ENCODE measurements at regions not wholly inside any gene's neighbourhood (a gene's known extent, or its start where the extent isn't known, plus 50 kb on each side); places are given as distances from the start of the nearest gene placed in this dataset.

GRCh38 chr1:115412286-115412685 is 74.2 kb upstream of the NGF start:
- DNase-seq: no peak

DNA sequence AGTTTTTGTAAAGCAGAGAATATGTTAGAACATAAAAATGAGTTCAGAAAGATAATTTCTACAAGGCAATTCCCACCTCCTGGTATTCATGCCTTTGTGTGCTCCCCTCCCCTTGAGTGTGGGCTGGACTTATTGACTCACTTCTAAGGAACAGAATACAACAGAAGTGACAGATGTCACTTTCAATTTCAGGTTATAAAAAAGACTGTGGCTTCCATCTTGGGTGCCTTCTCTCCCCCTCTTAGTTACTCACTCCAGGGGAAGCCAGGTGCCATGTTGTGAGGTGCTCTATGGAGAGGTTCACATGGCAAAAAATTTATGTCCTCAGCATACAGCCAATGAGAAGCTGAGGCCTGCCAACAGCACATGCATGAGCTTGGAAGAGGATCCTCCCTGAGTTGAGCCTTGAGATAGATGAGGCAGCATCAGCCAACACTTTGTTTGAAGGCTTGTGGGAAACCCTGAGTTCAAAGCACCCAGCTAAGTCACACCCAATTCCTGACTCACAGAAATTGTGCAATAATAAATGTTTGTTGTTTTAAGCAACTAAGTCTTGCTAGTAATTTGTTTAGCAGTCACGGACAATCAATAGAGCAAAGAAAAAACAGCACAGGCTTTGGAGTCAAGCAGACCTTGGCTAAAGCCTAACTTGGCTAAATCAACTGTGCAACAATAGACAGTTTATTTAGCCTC is 73.5 kb upstream of the NGF start:
- no peak for DNase-seq

DNA sequence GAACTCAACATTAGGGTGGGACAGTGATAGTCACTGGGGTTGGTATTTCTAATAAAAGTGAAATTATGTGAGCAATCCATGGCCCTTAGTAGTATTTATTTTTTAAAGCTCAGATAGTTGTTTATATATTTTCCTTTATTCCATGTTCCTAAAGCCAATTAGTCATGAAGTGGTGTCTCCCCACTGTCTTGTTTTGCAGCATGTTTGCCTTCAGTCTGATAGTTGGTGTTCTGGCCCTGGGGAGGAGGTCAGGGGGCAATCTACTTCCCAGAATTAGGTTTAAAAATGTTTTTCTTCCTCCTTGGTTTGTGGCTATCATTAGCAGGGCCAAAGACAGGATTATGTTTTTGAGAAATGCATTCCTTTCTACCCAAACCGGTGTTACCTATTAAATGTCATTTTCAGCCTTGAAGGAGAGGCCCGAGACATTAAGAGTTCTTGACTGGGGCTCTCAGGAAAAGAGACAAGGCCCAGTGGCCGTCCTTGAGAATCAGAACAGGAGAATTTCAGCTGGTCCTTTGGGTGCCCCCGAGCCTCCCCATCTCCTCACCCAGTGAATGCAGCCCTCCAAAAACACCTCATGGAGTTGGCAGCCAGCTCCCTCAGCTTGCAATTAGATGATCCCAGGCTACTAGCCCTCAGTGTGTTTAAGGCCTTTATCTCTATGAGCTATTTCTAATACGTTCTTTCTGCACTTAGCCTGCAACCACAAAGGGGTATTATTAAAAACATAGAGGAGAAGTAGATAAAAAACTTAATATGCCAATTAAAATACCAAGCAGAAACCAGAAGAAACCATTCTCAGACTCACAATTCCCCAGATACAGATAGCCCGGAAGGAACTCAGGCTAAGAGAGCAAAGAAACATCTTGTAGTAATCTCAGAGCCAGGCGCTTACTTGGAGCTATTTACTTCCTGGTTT is 71.3 kb upstream of the NGF start:
- DNase-seq: no peak

DNA sequence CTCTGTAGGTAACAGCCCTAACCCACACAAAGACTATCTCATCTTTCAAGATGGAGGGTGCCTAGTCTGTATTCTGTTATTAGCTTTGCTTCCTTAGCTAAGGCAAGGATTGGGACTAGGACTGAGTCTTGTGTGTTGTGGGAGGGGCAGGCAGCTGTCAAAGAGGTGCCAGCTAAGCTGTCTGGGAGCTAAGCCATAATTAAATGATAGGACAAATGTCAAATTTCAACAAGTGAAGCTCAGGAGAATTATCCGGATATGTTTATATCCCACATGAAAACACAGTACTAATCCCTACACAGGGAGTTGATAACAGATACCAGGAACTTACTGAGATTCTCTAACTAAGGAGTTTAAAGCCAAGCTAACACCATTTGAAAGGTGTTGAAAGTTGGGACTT is 70.5 kb upstream of the NGF start:
- DNase-seq: no peak

GRCh38 chr1:115404911-115405310 is 66.9 kb upstream of the NGF start:
- no peak for DNase-seq

DNA sequence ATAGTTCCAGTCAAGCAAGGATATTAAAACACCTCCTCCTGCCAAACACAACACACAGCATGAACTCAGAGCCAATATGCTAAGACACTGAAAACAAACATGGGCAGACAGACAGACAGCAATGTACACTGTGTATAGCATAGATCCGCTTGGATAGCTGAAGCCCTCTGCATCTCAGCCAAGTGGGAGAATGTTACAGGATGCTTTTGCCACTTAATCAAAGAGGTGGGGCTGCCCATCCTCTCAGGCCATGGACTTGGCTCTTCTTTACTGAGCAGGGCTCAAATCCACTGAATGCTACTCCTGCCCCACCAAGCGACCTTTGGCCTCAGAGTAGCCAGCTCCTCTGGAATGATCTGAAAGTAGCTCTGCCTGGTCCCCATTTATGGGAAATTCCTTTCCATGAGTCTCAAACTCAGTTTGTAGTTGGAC is 64.7 kb upstream of the NGF start:
- DNase-seq: no peak

- no peak for DNase-seq
These were observed 63.6 kb upstream of the NGF start for GRCh38 chr1:115401676-115402075.

DNA sequence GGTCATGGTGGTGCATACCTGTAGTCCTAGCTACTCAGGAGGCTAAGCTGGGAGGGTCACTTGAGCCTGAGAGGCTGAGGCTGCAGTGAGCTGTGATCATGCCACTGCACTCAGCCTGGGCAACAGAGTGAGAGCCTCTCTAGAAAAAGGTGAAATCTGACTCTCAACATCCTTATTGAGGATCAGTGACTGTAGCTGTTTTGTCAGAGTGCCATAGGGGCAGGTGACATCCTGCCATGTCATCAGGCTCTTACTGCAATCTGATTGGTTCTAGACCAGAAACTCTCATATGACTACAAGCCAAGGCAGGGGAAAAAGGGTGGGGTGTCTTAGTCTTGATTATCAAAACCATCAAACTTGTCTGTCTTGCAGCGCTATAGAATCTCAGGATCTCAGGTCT is 62.8 kb upstream of the NGF start:
- DNase-seq: no peak

- DNase-seq: no peak
These were observed 62.4 kb upstream of the NGF start for GRCh38 chr1:115400426-115400825.

- no peak for DNase-seq
These were observed 60.7 kb upstream of the NGF start for GRCh38 chr1:115398745-115399144.
